GM23248 (cell line): ENCODE measurements at regions not wholly inside any gene's neighbourhood (a gene's known extent, or its start where the extent isn't known, plus 50 kb on each side); places are given as distances from the start of the nearest gene placed in this dataset.
"Not testable (repeated sequence)": the region's sequence is repeated elsewhere in the genome, so short reads cannot be mapped to it uniquely, and the experiment has no call there.

Experiments
- DNase-seq: peaks from one replicate; pipeline ENCODE4 v3.0.0-alpha.2; 2015
- H2AFZ ChIP-seq: fragments of 200-600 bp; sonication (generic); 2 replicates; pipeline ENCODE4 v1.6.1; 2016; ENCODE audit warnings: antibody characterized with exemption
- H3F3A ChIP-seq: fragments of 200-600 bp; sonication (generic); 2 replicates; pipeline ENCODE4 v1.6.1; 2016; ENCODE audit warnings: mild to moderate bottlenecking, antibody characterized with exemption, mixed run types; ENCODE audit not compliant: insufficient read depth
- H3K27ac ChIP-seq: fragments of 200-600 bp; sonication (generic); 2 replicates; pipeline ENCODE4 v1.5.1; 2016; ENCODE audit warnings: mild to moderate bottlenecking
- H3K27me3 ChIP-seq: fragments of 200-600 bp; sonication (generic); replicated peaks from 2 replicates; pipeline ENCODE4 v1.6.1; 2016; ENCODE audit warnings: mild to moderate bottlenecking; ENCODE audit not compliant: insufficient read depth
- H3K36me3 ChIP-seq: fragments of 200-600 bp; sonication (generic); 2 replicates; pipeline ENCODE4 v1.6.1; 2016; ENCODE audit warnings: low read depth, mild to moderate bottlenecking
- H3K4me1 ChIP-seq: fragments of 200-600 bp; sonication (generic); 2 replicates; pipeline ENCODE4 v1.6.1; 2016; ENCODE audit warnings: mild to moderate bottlenecking; ENCODE audit not compliant: insufficient read depth
- H3K4me2 ChIP-seq: fragments of 200-600 bp; sonication (generic); one replicate; pipeline ENCODE4 v1.6.1; 2016; ENCODE audit warnings: mild to moderate bottlenecking; ENCODE audit not compliant: unreplicated experiment
- H3K4me3 ChIP-seq: fragments of 200-600 bp; sonication (generic); 2 replicates; pipeline ENCODE4 v1.5.1; 2016; ENCODE audit warnings: mild to moderate bottlenecking
- H3K79me2 ChIP-seq: fragments of 200-600 bp; sonication (generic); 2 replicates; pipeline ENCODE4 v1.6.1; 2016; ENCODE audit warnings: mild to moderate bottlenecking; ENCODE audit not compliant: insufficient read depth
- H3K9ac ChIP-seq: fragments of 200-600 bp; sonication (generic); 2 replicates; pipeline ENCODE4 v1.6.1; 2016; ENCODE audit warnings: mild to moderate bottlenecking
- H3K9me2 ChIP-seq: fragments of 200-600 bp; sonication (generic); 2 replicates; pipeline ENCODE4 v1.6.1; 2016; ENCODE audit warnings: mixed run types, mild to moderate bottlenecking, moderate library complexity; ENCODE audit not compliant: insufficient read depth
- H3K9me3 ChIP-seq: fragments of 200-600 bp; sonication (generic); one replicate; pipeline ENCODE4 v1.6.1; 2017; ENCODE audit warnings: low read depth
- H4K20me1 ChIP-seq: fragments of 200-600 bp; sonication (generic); 2 replicates; pipeline ENCODE4 v1.6.0; 2016; ENCODE audit not compliant: insufficient read depth
- EZH2 ChIP-seq: fragments of 200-600 bp; sonication (generic); IDR thresholded peaks from 2 replicates; pipeline ENCODE4 v1.6.1; 2018; ENCODE audit warnings: antibody characterized with exemption, mild to moderate bottlenecking; ENCODE audit not compliant: insufficient read depth, poor library complexity, severe bottlenecking
- EZH2phosphoT487 ChIP-seq: fragments of 200-600 bp; sonication (generic); IDR thresholded peaks from 2 replicates; pipeline ENCODE4 v1.6.1; 2018; ENCODE audit warnings: antibody characterized with exemption, moderate library complexity, mild to moderate bottlenecking, low read depth; ENCODE audit not compliant: insufficient read depth
- WGBS, 2 experiments: methylation state at CpG; one replicate each; pipeline ENCODE4 v1.1.6; 2015 to 2017; ENCODE audit warnings: low lambda C conversion rate in 2 of 2, low coverage in 1 of 2; ENCODE audit errors: missing lambda C conversion rate in 2 of 2; 5-methylcytosine and 5-hydroxymethylcytosine counted together
- in situ Hi-C: fragments of 300-500 bp; cut with MboI; formaldehyde crosslinking; loops from 2 replicates; pipeline ENCODE4 v1.15.0; 2020

GRCh38 chr5:12959713-12960112 is 984.8 kb downstream of the DNAH5 start:
- H3K36me3 ChIP-seq, result no peaks in the 10 kb centered on the region
- H3K9me3 ChIP-seq, result no peaks in the 10 kb centered on the region
- no peak overlapping the region for H3K4me3 ChIP-seq
- no peak for TF ChIP-seq EZH2
- no peak for TF ChIP-seq EZH2phosphoT487
- WGBS, 2 experiments, result 10 to 15% methylated on average over 1 of the region's 1 CpG
- no peak overlapping the region for H3K4me2 ChIP-seq
- no peak for DNase-seq
- no peak overlapping the region for H3K27ac ChIP-seq
- H3K9ac ChIP-seq, result no peak overlapping the region
- in situ Hi-C loops, result no loop called here
- no peaks in the 10 kb centered on the region for H3F3A ChIP-seq
- no peaks in the 10 kb centered on the region for H3K79me2 ChIP-seq
- no peaks in the 10 kb centered on the region for H4K20me1 ChIP-seq
- no peaks in the 10 kb centered on the region for H3K9me2 ChIP-seq
- no peaks in the 10 kb centered on the region for H3K4me1 ChIP-seq
- no peak overlapping the region for H2AFZ ChIP-seq
- no peaks in the 10 kb centered on the region for H3K27me3 ChIP-seq

- Histone ChIP-seq H4K20me1 (no peaks in the 10 kb centered on the region), H3K4me2 (no peak overlapping the region), H3K4me3 (no peak overlapping the region), H3K9ac (no peak overlapping the region), H3K27ac (no peak overlapping the region), H2AFZ (no peak overlapping the region), H3F3A (no peaks in the 10 kb centered on the region), H3K9me3 (no peaks in the 10 kb centered on the region), H3K36me3 (no peaks in the 10 kb centered on the region), H3K27me3 (no peaks in the 10 kb centered on the region), H3K9me2 (no peaks in the 10 kb centered on the region), H3K79me2 (no peaks in the 10 kb centered on the region), H3K4me1 (no peaks in the 10 kb centered on the region)
- DNase-seq, result no peak
- in situ Hi-C loops, result no loop called here
- TF ChIP-seq EZH2 (no peak), EZH2phosphoT487 (no peak)
- 4 to 6% methylated on average over 2 of the region's 2 CpGs for WGBS, 2 experiments
Observed at GRCh38 chr5:12952409-12952808, 992.1 kb downstream of the DNAH5 start.

- in situ Hi-C loops, result no loop called here
- H2AFZ ChIP-seq, result no peak overlapping the region
- H3K4me2 ChIP-seq, result no peak overlapping the region
- no peaks in the 10 kb centered on the region for H3F3A ChIP-seq
- H3K4me1 ChIP-seq, result no peaks in the 10 kb centered on the region
- no peak overlapping the region for H3K9ac ChIP-seq
- TF ChIP-seq EZH2 (no peak), EZH2phosphoT487 (no peak)
- no peaks in the 10 kb centered on the region for H4K20me1 ChIP-seq
- WGBS, 2 experiments, result 17 to 21% methylated on average over 3 of the region's 3 CpGs
- no peaks in the 10 kb centered on the region for H3K79me2 ChIP-seq
- H3K36me3 ChIP-seq, result no peaks in the 10 kb centered on the region
- no peaks in the 10 kb centered on the region for H3K27me3 ChIP-seq
- DNase-seq, result no peak
- H3K4me3 ChIP-seq, result no peak overlapping the region
- no peaks in the 10 kb centered on the region for H3K9me2 ChIP-seq
- no peaks in the 10 kb centered on the region for H3K9me3 ChIP-seq
- H3K27ac ChIP-seq, result no peak overlapping the region
Observed at GRCh38 chr5:12951846-12952245, 992.6 kb downstream of the DNAH5 start.

GRCh38 chr5:12947379-12947778 is 997.1 kb downstream of the DNAH5 start:
- no peaks in the 10 kb centered on the region for H3K27me3 ChIP-seq
- no peak for TF ChIP-seq EZH2phosphoT487
- TF ChIP-seq EZH2, result no peak
- H3F3A ChIP-seq, result no peaks in the 10 kb centered on the region
- no peak overlapping the region for H2AFZ ChIP-seq
- H3K4me1 ChIP-seq, result no peaks in the 10 kb centered on the region
- H3K36me3 ChIP-seq, result no peaks in the 10 kb centered on the region
- no peak overlapping the region for H3K27ac ChIP-seq
- H3K9ac ChIP-seq, result no peak overlapping the region
- no peaks in the 10 kb centered on the region for H3K79me2 ChIP-seq
- in situ Hi-C loops, result no loop called here
- no peak for DNase-seq
- H3K4me3 ChIP-seq, result no peak overlapping the region
- no peaks in the 10 kb centered on the region for H3K9me2 ChIP-seq
- H3K9me3 ChIP-seq, result no peaks in the 10 kb centered on the region
- WGBS, 2 experiments, result 13 to 23% methylated on average over 3 of the region's 3 CpGs
- no peak overlapping the region for H3K4me2 ChIP-seq
- H4K20me1 ChIP-seq, result no peaks in the 10 kb centered on the region

GRCh38 chr5:12945477-12945876 is 999.0 kb downstream of the DNAH5 start:
- H3K9me2 ChIP-seq, H3K4me2 ChIP-seq, DNase-seq, in situ Hi-C loops, H3K9me3 ChIP-seq, H3K4me3 ChIP-seq, H3K36me3 ChIP-seq, H3K27me3 ChIP-seq, H3K9ac ChIP-seq, H3F3A ChIP-seq, H2AFZ ChIP-seq, H3K79me2 ChIP-seq, H4K20me1 ChIP-seq, H3K4me1 ChIP-seq, H3K27ac ChIP-seq: not testable (repeated sequence)
- WGBS, 2 experiments, result 0% methylated on average over 1 of the region's 1 CpG
